SU-DHL-6 (cell line): ENCODE measurements at regions not wholly inside any gene's neighbourhood (a gene's known extent, or its start where the extent isn't known, plus 50 kb on each side); places are given as distances from the start of the nearest gene placed in this dataset.

Experiments
- H2AFZ ChIP-seq: fragments of 200-600 bp; sonication (generic); 2 replicates; pipeline ENCODE4 v1.6.1; 2014; ENCODE audit warnings: low read depth, mild to moderate bottlenecking, moderate library complexity, mixed read lengths, antibody characterized with exemption, low read length; ENCODE audit not compliant: severe bottlenecking
- H3F3A ChIP-seq: fragments of 200-600 bp; shearing (Covaris generic); 2 replicates; pipeline ENCODE4 v1.6.0; 2016; ENCODE audit warnings: antibody characterized with exemption, mild to moderate bottlenecking; ENCODE audit not compliant: insufficient read depth
- H3K27ac ChIP-seq: fragments of 200-600 bp; sonication (generic); 2 replicates; pipeline ENCODE4 v1.5.1; 2016; ENCODE audit warnings: low read depth, mild to moderate bottlenecking, low read length, moderate library complexity, mixed read lengths
- H3K27me3 ChIP-seq: fragments of 200-600 bp; sonication (generic), shearing (Covaris generic); 2 replicates; pipeline ENCODE4 v1.6.0; 2014; ENCODE audit warnings: mild to moderate bottlenecking, low read length
- H3K36me3 ChIP-seq: fragments of 200-600 bp; sonication (generic); 2 replicates; pipeline ENCODE4 v1.6.1; 2014; ENCODE audit warnings: mild to moderate bottlenecking, low read length, mixed read lengths
- H3K4me2 ChIP-seq: fragments of 300-600, 200-600 bp; shearing (Covaris generic), sonication (generic); 2 replicates; pipeline ENCODE4 v1.6.0; 2014; ENCODE audit warnings: low read length, low read depth, mild to moderate bottlenecking; ENCODE audit not compliant: poor library complexity, severe bottlenecking
- H3K4me3 ChIP-seq: fragments of 200-600 bp; sonication (generic); 2 replicates; pipeline ENCODE4 v1.5.1; 2014; ENCODE audit warnings: antibody characterized with exemption, low read length, mild to moderate bottlenecking, mixed read lengths; ENCODE audit not compliant: insufficient read depth, poor library complexity, severe bottlenecking
- H3K79me2 ChIP-seq: fragments of 200-600 bp; sonication (generic); 2 replicates; pipeline ENCODE4 v1.6.1; 2014; ENCODE audit warnings: mild to moderate bottlenecking, low read length, moderate library complexity; ENCODE audit not compliant: insufficient read depth
- H3K9ac ChIP-seq: fragments of 200-600 bp; sonication (generic); 2 replicates; pipeline ENCODE4 v1.7.0; 2014; ENCODE audit warnings: mild to moderate bottlenecking, low read length
- H3K9me2 ChIP-seq: fragments of 200-600 bp; sonication (generic); replicated peaks from 2 replicates; pipeline ENCODE4 v1.6.1; 2014; ENCODE audit warnings: low read length; ENCODE audit not compliant: insufficient read depth
- H3K9me3 ChIP-seq: fragments of 200-600 bp; sonication (generic); 2 replicates; pipeline ENCODE4 v1.6.1; 2014; ENCODE audit warnings: low read length, mixed read lengths; ENCODE audit not compliant: insufficient read depth
- H4K20me1 ChIP-seq: fragments of 200-600 bp; sonication (generic); 2 replicates; pipeline ENCODE4 v1.6.1; 2014; ENCODE audit warnings: low read depth, mild to moderate bottlenecking, antibody characterized with exemption, low read length, moderate library complexity, mixed read lengths
- EZH2phosphoT487 ChIP-seq: fragments of 200-600 bp; sonication (generic), shearing (Covaris generic); conservative IDR thresholded peaks from 2 replicates; pipeline ENCODE4 v1.6.1; 2018; ENCODE audit warnings: mild to moderate bottlenecking, antibody characterized with exemption, low read length, moderate library complexity, mixed read lengths
- TF ChIP-seq, protein P1 (sequence below): fragments of 200-600 bp; sonication (generic); IDR thresholded peaks from one replicate; pipeline ENCODE4 v1.5.1; 2017; ENCODE audit warnings: antibody characterized with exemption, mild to moderate bottlenecking, low read length, moderate library complexity; ENCODE audit not compliant: insufficient read depth, poor library complexity, severe bottlenecking

DNA sequence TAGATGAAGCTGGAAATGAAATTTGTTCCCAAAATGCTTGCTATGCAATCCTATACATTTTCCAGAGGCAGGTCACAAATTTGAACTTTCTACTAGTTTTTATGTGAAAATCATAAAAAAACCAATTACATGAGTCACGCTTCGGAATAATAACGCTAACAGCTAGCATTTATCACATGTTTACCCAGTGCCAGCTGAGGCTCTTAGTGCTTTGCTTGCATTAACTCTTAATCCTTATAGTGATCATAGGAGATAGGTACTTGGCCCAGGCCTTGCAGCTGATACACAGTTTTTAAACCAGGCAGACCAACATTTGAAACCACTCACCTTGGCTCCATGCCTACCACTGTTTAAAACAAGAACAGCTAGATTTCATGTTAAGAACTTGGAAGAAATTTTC is 131.8 kb upstream of the RAG2 start:
- TF ChIP-seq, protein P1, sequence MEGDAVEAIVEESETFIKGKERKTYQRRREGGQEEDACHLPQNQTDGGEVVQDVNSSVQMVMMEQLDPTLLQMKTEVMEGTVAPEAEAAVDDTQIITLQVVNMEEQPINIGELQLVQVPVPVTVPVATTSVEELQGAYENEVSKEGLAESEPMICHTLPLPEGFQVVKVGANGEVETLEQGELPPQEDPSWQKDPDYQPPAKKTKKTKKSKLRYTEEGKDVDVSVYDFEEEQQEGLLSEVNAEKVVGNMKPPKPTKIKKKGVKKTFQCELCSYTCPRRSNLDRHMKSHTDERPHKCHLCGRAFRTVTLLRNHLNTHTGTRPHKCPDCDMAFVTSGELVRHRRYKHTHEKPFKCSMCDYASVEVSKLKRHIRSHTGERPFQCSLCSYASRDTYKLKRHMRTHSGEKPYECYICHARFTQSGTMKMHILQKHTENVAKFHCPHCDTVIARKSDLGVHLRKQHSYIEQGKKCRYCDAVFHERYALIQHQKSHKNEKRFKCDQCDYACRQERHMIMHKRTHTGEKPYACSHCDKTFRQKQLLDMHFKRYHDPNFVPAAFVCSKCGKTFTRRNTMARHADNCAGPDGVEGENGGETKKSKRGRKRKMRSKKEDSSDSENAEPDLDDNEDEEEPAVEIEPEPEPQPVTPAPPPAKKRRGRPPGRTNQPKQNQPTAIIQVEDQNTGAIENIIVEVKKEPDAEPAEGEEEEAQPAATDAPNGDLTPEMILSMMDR = no peak
- TF ChIP-seq EZH2phosphoT487 = no peak
- Histone ChIP-seq H4K20me1 (no peaks in the 10 kb centered on the region), H3K36me3 (no peaks in the 10 kb centered on the region), H3K4me3 (no peak overlapping the region), H3K27ac (no peak overlapping the region), H3K9me2 (no peaks in the 10 kb centered on the region), H3K4me2 (no peak overlapping the region), H2AFZ (no peak overlapping the region), H3K9me3 (no peaks in the 10 kb centered on the region), H3K79me2 (no peaks in the 10 kb centered on the region), H3K9ac (no peak overlapping the region), H3K27me3 (no peaks in the 10 kb centered on the region), H3F3A (no peaks in the 10 kb centered on the region)

GRCh38 chr11:36726420-36726819 is 128.4 kb upstream of the RAG2 start:
- Histone ChIP-seq H3K79me2 (no peaks in the 10 kb centered on the region), H3K27me3 (no peaks in the 10 kb centered on the region), H3K9me3 (no peaks in the 10 kb centered on the region), H3F3A (no peaks in the 10 kb centered on the region), H2AFZ (no peak overlapping the region), H3K9me2 (no peaks in the 10 kb centered on the region), H3K36me3 (no peaks in the 10 kb centered on the region), H3K4me3 (no peak overlapping the region), H3K27ac (no peak overlapping the region), H3K9ac (no peak overlapping the region), H3K4me2 (no peak overlapping the region), H4K20me1 (no peaks in the 10 kb centered on the region)
- TF ChIP-seq, protein P1 = no peak

DNA sequence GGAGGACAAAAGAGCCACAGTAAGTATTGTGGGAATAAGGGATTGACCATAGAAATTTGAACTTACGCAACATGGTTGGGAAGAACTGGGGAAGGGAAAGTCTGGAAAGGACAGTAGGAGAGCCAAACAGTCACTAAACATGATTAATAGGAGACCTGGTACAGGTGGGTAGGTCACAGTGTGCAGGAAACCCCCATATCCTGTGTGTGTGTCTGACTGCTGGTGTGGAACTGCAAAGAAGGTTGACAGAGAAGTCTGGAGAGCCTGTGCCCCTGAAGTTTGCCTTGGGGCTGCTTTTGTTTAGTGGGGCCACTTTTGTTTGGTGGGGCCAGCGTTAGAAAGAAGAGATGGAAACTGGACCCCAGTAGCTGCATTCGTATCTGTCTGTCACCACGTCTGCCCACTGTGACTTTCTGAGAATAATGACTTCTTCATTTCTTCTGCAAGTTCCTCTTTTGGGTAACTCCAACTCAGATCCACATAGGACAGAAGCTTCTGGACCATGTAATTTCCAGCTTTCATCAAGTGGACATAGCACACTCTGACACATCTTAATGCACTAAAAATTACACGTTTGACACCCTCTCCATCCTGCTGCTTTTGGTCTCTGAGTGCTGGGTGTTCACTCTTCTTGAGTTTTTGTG is 126.8 kb upstream of the RAG2 start:
- H3K27ac ChIP-seq = no peak overlapping the region
- no peaks in the 10 kb centered on the region for H3F3A ChIP-seq
- H3K27me3 ChIP-seq = no peaks in the 10 kb centered on the region
- H3K9me2 ChIP-seq = no peaks in the 10 kb centered on the region
- H4K20me1 ChIP-seq = no peaks in the 10 kb centered on the region
- H3K9ac ChIP-seq = no peak overlapping the region
- H2AFZ ChIP-seq = no peak overlapping the region
- no peaks in the 10 kb centered on the region for H3K9me3 ChIP-seq
- H3K4me2 ChIP-seq = no peak overlapping the region
- H3K36me3 ChIP-seq = no peaks in the 10 kb centered on the region
- no peak overlapping the region for H3K4me3 ChIP-seq
- no peak for TF ChIP-seq EZH2phosphoT487
- TF ChIP-seq, protein P1 = no peak
- H3K79me2 ChIP-seq = no peaks in the 10 kb centered on the region
